ENCODE measurements at regions not wholly inside any gene's neighbourhood (a gene's known extent, or its start where the extent isn't known, plus 50 kb on each side); places are given as distances from the start of the nearest gene placed in this dataset.

- Mint-ChIP-seq H3K36me3 (no peaks in the 10 kb centered on the region), H3K9me3 (peaks cover 8% of the 10 kb centered on the region), H3K4me1 (no peaks in the 10 kb centered on the region), H3K27ac (no peak overlapping the region), H3K4me3 (no peak overlapping the region)
- ATAC-seq: no peak
- no peak for DNase-seq (ENCODE audit: low spot score in 2 of 2)
Measured at GRCh38 chr9:74309654-74310053, 187.5 kb upstream of the RORB start.

GRCh38 chr9:74317235-74317634 lies 179.9 kb upstream of the RORB start:
- Mint-ChIP-seq H3K4me3 (no peak overlapping the region), H3K9me3 (peaks cover 9% of the 10 kb centered on the region), H3K36me3 (no peaks in the 10 kb centered on the region), H3K4me1 (no peaks in the 10 kb centered on the region), H3K27ac (no peak overlapping the region)
- no peak for ATAC-seq
- no peak for DNase-seq (ENCODE audit: low spot score in 2 of 2)

- Mint-ChIP-seq H3K9me3 (peaks cover 10% of the 10 kb centered on the region), H3K4me3 (no peak overlapping the region), H3K27ac (no peak overlapping the region), H3K4me1 (peaks cover 6% of the 10 kb centered on the region), H3K36me3 (no peaks in the 10 kb centered on the region)
- ATAC-seq (no peak), DNase-seq (ENCODE audit: low spot score in 2 of 2) (no peak)
Measured at GRCh38 chr9:74321396-74321795, 175.7 kb upstream of the RORB start.

GRCh38 chr9:74322661-74323314 lies 174.3 kb upstream of the RORB start:
- H3K4me3 Mint-ChIP-seq: peak overlapping the region; percentile 55
- ATAC-seq: peak; percentile 63
- peaks cover 8% of the 10 kb centered on the region for H3K9me3 Mint-ChIP-seq
- peak overlapping the region; percentile 75 for H3K27ac Mint-ChIP-seq
- H3K4me1 Mint-ChIP-seq: peaks cover 6% of the 10 kb centered on the region
- H3K36me3 Mint-ChIP-seq: no peaks in the 10 kb centered on the region
- no peak for DNase-seq (ENCODE audit: low spot score in 2 of 2)

GRCh38 chr9:74330487-74331214 lies 166.5 kb upstream of the RORB start:
- no peaks in the 10 kb centered on the region for H3K36me3 Mint-ChIP-seq
- no peak overlapping the region for H3K27ac Mint-ChIP-seq
- peaks cover 4% of the 10 kb centered on the region for H3K9me3 Mint-ChIP-seq
- no peak overlapping the region for H3K4me3 Mint-ChIP-seq
- ATAC-seq (no peak), DNase-seq (ENCODE audit: low spot score in 2 of 2) (no peak)
- no peaks in the 10 kb centered on the region for H3K4me1 Mint-ChIP-seq

GRCh38 chr9:74331607-74332006 lies 165.5 kb upstream of the RORB start:
- H3K27ac Mint-ChIP-seq: no peak overlapping the region
- DNase-seq (ENCODE audit: low spot score in 2 of 2) (no peak), ATAC-seq (no peak)
- H3K9me3 Mint-ChIP-seq: peaks cover 4% of the 10 kb centered on the region
- no peak overlapping the region for H3K4me3 Mint-ChIP-seq
- no peaks in the 10 kb centered on the region for H3K4me1 Mint-ChIP-seq
- no peaks in the 10 kb centered on the region for H3K36me3 Mint-ChIP-seq

GRCh38 chr9:74333384-74334032 lies 163.6 kb upstream of the RORB start:
- Mint-ChIP-seq H3K27ac (no peak overlapping the region), H3K4me3 (no peak overlapping the region), H3K9me3 (peaks cover 4% of the 10 kb centered on the region), H3K4me1 (no peaks in the 10 kb centered on the region), H3K36me3 (no peaks in the 10 kb centered on the region)
- DNase-seq (ENCODE audit: low spot score in 2 of 2): no peak
- no peak for ATAC-seq

- no peak overlapping the region for H3K27ac Mint-ChIP-seq
- DNase-seq (ENCODE audit: low spot score in 2 of 2) (no peak), ATAC-seq (no peak)
- H3K4me3 Mint-ChIP-seq: no peak overlapping the region
- no peaks in the 10 kb centered on the region for H3K4me1 Mint-ChIP-seq
- H3K9me3 Mint-ChIP-seq: peaks cover 3% of the 10 kb centered on the region
- H3K36me3 Mint-ChIP-seq: no peaks in the 10 kb centered on the region
Measured at GRCh38 chr9:74334271-74334670, 162.9 kb upstream of the RORB start.

- Mint-ChIP-seq H3K4me1 (no peaks in the 10 kb centered on the region), H3K36me3 (no peaks in the 10 kb centered on the region), H3K9me3 (peaks cover 3% of the 10 kb centered on the region), H3K27ac (no peak overlapping the region), H3K4me3 (no peak overlapping the region)
- ATAC-seq (no peak), DNase-seq (ENCODE audit: low spot score in 2 of 2) (no peak)
Measured at GRCh38 chr9:74336161-74336560, 161.0 kb upstream of the RORB start.

- no peak for DNase-seq (ENCODE audit: low spot score in 2 of 2)
- no peaks in the 10 kb centered on the region for H3K9me3 Mint-ChIP-seq
- H3K4me3 Mint-ChIP-seq: no peak overlapping the region
- no peak for ATAC-seq
- H3K27ac Mint-ChIP-seq: no peak overlapping the region
- no peaks in the 10 kb centered on the region for H3K4me1 Mint-ChIP-seq
- H3K36me3 Mint-ChIP-seq: no peaks in the 10 kb centered on the region
Measured at GRCh38 chr9:74348777-74349176, 148.4 kb upstream of the RORB start.

- H3K36me3 Mint-ChIP-seq: no peaks in the 10 kb centered on the region
- H3K4me3 Mint-ChIP-seq: no peak overlapping the region
- no peaks in the 10 kb centered on the region for H3K9me3 Mint-ChIP-seq
Measured at GRCh38 chr9:74355107-74355506, 142.0 kb upstream of the RORB start.

GRCh38 chr9:74357577-74357976 lies 139.6 kb upstream of the RORB start:
- Mint-ChIP-seq H3K36me3 (no peaks in the 10 kb centered on the region), H3K9me3 (no peaks in the 10 kb centered on the region), H3K4me1 (no peaks in the 10 kb centered on the region), H3K27ac (no peak overlapping the region), H3K4me3 (no peak overlapping the region)
- no peak for ATAC-seq
- DNase-seq (ENCODE audit: low spot score in 2 of 2): no peak

More at GRCh38 chr9:74355107-74355506, 142.0 kb upstream of the RORB start:
- DNase-seq (ENCODE audit: low spot score in 2 of 2) (no peak), ATAC-seq (no peak)
- Mint-ChIP-seq H3K4me1 (no peaks in the 10 kb centered on the region), H3K27ac (no peak overlapping the region)

GRCh38 chr9:74358959-74359358 lies 138.2 kb upstream of the RORB start:
- no peaks in the 10 kb centered on the region for H3K36me3 Mint-ChIP-seq
- H3K27ac Mint-ChIP-seq: no peak overlapping the region
- H3K4me3 Mint-ChIP-seq: no peak overlapping the region
- no peaks in the 10 kb centered on the region for H3K9me3 Mint-ChIP-seq
- no peak for DNase-seq (ENCODE audit: low spot score in 2 of 2)
- no peaks in the 10 kb centered on the region for H3K4me1 Mint-ChIP-seq
- no peak for ATAC-seq

- Mint-ChIP-seq H3K27ac (no peak overlapping the region), H3K4me3 (no peak overlapping the region), H3K36me3 (no peaks in the 10 kb centered on the region), H3K4me1 (no peaks in the 10 kb centered on the region), H3K9me3 (peaks cover 2% of the 10 kb centered on the region)
- no peak for DNase-seq (ENCODE audit: low spot score in 2 of 2)
- ATAC-seq: no peak
Measured at GRCh38 chr9:74361508-74361907, 135.6 kb upstream of the RORB start.

- DNase-seq (ENCODE audit: low spot score in 2 of 2) (no peak), ATAC-seq (no peak)
- no peaks in the 10 kb centered on the region for H3K4me1 Mint-ChIP-seq
- H3K36me3 Mint-ChIP-seq: no peaks in the 10 kb centered on the region
- peaks cover 4% of the 10 kb centered on the region for H3K9me3 Mint-ChIP-seq
- H3K4me3 Mint-ChIP-seq: no peak overlapping the region
- no peak overlapping the region for H3K27ac Mint-ChIP-seq
Measured at GRCh38 chr9:74362423-74362822, 134.7 kb upstream of the RORB start.

GRCh38 chr9:74366111-74366510 lies 131.0 kb upstream of the RORB start:
- peaks cover 4% of the 10 kb centered on the region for H3K9me3 Mint-ChIP-seq
- no peaks in the 10 kb centered on the region for H3K4me1 Mint-ChIP-seq
- ATAC-seq (no peak), DNase-seq (ENCODE audit: low spot score in 2 of 2) (no peak)
- H3K36me3 Mint-ChIP-seq: no peaks in the 10 kb centered on the region
- H3K4me3 Mint-ChIP-seq: no peak overlapping the region
- H3K27ac Mint-ChIP-seq: no peak overlapping the region

All from stimulated activated effector memory CD8-positive, alpha-beta T cell treated with anti-CD3 and anti-CD28 coated beads, Interleukin-12 subunit alpha, Interleukin-12 subunit beta, amount 100 ng/mL, for 72 hours (primary cell).